H4 (cell line): ENCODE measurements at regions not wholly inside any gene's neighbourhood (a gene's known extent, or its start where the extent isn't known, plus 50 kb on each side); places are given as distances from the start of the nearest gene placed in this dataset.

Experiments
- DNase-seq: peaks from one replicate; pipeline ENCODE4 v3.0.0-alpha.2; 2015; ENCODE audit warnings: low spot score

GRCh38 chr7:155213955-155214740 is 83.5 kb upstream of the INSIG1 start:
- DNase-seq, result no peak

- no peak for DNase-seq
These were observed 81.9 kb upstream of the INSIG1 start for GRCh38 chr7:155215576-155216325.

- no peak for DNase-seq
These were observed 81.0 kb upstream of the INSIG1 start for GRCh38 chr7:155216475-155217272.

- DNase-seq, result no peak
These were observed 80.0 kb upstream of the INSIG1 start for GRCh38 chr7:155217634-155218033.

- no peak for DNase-seq
These were observed 79.2 kb upstream of the INSIG1 start for GRCh38 chr7:155218276-155219153.

- no peak for DNase-seq
These were observed 78.5 kb upstream of the INSIG1 start for GRCh38 chr7:155219154-155219531.

GRCh38 chr7:155219947-155220769 is 77.5 kb upstream of the INSIG1 start:
- DNase-seq, result no peak

- DNase-seq, result no peak
These were observed 76.8 kb upstream of the INSIG1 start for GRCh38 chr7:155220903-155221302.

GRCh38 chr7:155221547-155221946 is 76.1 kb upstream of the INSIG1 start:
- DNase-seq, result no peak

- no peak for DNase-seq
These were observed 75.6 kb upstream of the INSIG1 start for GRCh38 chr7:155222061-155222460.

- no peak for DNase-seq
These were observed 75.1 kb upstream of the INSIG1 start for GRCh38 chr7:155222573-155222972.

GRCh38 chr7:155223021-155223420 is 74.7 kb upstream of the INSIG1 start:
- no peak for DNase-seq

- DNase-seq, result no peak
These were observed 74.2 kb upstream of the INSIG1 start for GRCh38 chr7:155223503-155223902.

GRCh38 chr7:155224116-155224811 is 73.4 kb upstream of the INSIG1 start:
- DNase-seq, result no peak

- no peak for DNase-seq
These were observed 72.6 kb upstream of the INSIG1 start for GRCh38 chr7:155225095-155225494.

GRCh38 chr7:155225516-155225915 is 72.2 kb upstream of the INSIG1 start:
- no peak for DNase-seq

GRCh38 chr7:155226261-155227003 is 71.2 kb upstream of the INSIG1 start:
- DNase-seq, result no peak

GRCh38 chr7:155227004-155227787 is 70.5 kb upstream of the INSIG1 start:
- DNase-seq, result no peak
